HUDEP-2 (cell line): ENCODE measurements at regions not wholly inside any gene's neighbourhood (a gene's known extent, or its start where the extent isn't known, plus 50 kb on each side); places are given as distances from the start of the nearest gene placed in this dataset.

Experiments
- DNase-seq, 76 experiments: peaks; one replicate each; lab custom pipeline; 2025; ENCODE audit not compliant: unreplicated experiment in 76 of 76; lab: John Stamatoyannopoulos, UW

DNA sequence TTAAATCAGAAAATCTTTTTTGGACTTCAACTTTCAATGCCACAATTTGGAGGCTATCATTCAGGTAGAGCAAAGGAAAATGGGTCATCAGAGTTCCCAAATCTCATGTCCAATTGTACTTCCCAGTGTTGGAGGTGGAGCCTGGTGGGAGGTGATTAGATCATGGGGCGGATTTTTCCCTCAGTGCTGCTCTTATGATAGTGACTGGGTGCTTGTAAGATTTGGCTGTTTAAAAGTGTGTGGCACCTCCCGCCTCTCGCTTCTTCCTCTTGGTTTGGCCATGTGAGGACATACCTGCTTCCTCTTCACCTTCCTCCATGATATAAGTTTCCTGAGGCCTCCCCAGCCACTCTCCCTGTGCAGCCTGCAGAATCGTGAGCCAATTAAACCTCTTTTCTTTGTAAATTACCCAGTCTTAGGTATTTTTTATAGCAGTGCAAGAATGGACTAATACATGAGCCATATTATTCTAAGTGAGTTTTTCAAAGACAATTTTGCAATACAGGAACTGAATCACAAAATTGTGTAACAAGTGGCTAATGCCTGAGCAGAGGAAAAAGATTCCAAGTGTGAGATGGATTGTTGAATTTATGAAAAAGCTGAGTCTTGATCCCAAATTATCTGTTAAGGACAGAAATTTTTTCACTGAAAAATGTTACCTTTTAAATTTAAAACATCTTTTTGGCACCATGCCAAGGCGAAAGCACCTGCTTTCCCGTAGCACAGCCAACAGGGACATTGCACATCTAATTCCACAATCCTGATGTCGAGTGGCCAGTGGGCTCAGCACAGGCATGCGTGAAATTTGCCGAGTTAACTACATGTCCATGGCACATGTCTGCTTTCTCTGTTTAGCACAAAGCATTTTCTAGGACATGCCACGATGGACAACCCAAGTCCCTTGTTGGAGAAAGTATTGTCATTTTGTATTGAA lies 150.9 kb downstream of the COL6A3 start:
- DNase-seq, result no peak

DNA sequence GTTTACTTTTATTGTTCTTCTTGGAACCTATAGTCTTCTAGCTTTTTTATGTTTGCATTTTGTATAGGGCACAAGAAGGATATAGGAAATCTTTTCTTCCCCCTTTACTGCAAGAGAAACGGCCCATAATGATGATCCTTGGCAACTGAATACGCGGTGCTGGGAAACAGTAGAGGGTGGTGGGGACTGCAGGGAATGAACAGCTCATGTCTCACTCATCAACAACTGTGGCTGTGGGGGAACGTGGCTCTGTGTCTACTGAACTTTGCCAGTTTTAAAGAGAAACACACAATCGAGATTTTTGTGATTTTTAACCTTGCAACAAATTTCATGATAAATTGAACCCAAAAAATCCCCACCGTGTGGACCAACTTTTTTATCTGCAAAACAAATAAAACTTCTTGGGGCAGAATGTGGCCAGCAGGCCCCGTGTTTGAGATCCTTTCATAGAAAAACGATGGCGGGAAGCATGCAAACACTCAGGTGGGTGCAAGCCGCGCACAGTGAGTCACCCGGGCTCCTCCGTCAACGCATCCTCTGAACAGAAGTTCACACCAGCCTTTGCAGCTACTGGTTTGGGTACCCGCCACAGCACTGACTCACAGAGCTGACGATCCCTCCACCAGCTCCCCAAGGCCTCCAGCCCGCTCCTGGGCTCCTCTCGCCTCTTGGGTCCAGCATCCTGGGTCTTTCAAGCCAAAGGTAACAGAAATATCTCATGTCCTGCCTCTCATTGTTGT lies 149.3 kb downstream of the COL6A3 start:
- no peak for DNase-seq

DNA sequence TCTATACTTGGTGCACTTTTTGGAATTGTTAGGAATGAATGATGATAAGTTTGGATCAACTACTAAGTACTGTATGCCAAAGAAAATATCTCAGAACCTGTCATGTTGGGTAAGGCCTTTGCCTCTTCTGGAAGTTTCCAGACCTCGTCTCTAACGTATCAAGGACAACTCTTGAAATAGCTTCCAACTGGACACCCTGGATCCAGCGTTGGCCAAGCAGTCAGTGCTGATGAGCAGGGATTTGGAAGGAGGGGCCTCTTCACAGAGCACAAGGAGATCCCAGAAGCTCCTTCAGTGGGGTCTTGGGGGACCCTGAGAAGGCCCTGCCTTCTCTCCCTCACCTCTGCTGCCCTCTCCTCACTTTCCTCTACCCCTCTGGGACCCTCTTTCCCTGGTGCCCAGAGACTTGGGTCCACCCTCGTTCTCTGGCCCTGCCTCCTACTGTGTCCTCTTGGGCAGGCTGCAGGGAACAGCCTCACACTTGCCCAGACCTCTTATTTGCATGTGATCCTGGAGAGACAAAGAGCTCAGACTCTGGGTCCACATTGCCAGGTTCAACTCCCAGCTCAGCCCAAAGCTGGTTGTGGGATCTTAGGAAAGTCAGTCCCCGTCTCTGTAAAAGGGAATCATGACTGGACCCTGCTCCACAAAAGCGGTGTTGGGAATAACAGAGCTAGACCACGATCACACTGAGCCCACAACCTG lies 145.8 kb downstream of the COL6A3 start:
- no peak for DNase-seq

DNA sequence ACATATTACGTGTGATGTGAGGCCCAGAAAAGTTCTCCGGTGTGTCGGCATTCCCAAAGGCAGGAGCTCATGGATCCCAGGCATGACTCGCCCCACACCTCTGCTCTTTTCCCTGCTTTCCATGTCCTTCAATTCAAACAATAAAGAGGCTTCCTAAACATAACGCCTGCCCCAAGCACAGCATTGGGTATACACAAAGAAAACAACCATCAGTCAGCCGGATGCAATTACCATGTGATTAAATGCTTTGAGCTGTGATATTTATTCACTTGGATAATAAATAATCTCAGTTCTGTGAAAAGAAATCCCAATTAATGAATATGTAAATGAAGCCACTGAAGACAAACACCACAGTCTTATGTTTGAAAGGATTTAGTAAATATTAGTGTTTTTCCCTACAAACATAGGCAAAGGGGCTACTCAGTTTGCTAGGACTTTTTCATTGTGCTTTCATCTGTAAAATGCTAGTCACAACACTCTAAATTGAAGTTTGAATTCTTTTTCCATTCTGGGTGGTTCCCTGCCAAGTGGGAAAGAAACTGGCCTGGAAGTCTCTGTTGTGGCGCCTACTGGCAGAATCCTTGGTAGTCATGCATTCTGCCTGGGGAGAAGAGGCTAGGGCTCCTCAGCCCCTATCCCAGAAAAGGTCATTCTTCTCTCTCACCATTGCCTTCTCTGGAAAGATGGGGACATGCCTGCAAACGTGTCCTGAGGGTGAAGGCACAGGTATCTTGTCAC lies 144.7 kb downstream of the COL6A3 start:
- no peak for DNase-seq

DNA sequence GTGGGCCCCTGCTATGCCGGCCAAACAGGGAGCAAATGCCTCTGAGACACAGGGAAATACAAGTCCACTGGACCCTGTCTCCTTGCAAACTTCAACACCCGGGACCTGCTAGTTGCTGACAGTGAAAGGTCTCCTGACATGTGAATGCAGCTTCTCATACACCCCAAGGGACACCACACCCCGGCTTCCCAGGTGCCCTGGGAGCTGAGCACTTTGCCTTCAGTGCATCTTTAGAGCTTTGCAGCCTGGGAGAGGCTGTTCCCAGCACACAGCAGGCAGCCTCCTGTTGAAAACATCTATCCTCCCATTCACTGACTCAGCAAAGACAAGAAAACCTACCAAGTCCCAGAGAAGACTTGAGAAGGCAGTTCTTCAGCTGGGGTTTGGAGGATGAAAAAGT lies 143.4 kb downstream of the COL6A3 start:
- no peak for DNase-seq

DNA sequence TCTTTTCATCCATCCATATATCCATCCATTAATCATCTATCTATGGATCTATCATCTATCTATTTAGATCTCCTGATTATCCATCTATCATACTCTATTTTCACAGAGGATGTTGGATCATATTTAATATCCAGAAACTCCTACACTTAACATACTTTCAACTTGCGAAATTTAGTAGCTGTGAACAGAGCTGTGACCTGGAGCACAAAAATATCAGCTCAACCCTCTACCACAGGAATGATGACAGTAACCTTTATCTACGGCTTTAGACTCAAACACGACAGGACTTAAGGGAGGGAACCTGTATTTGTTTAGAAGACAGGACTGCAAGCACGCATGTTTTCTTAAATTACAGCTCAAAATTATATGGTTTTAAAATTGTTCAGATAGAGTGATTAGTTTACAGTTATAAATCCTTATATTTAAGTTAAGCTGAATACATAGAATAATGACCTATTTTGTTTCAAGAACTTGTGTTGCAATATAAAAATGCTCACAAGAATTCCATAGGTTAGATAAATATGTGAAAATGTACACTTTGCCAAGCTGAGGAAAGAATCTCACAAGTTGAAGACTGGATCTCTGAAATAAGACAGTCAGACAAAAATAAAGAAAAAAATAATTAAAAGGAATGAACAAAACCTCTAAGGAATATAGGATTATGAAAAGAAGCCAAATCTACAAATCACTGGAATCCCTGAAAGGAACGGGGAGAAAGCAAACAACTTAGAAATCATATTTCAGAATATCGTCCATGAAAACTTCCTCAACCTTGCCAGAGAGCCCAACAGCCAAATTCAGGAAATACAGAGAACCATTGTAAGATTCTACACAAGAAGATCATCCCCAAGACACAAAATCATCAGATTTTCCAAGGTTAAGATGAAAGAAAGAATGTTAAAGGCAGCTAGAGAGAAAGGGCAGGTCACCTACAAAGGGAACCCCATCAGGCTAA lies 142.0 kb downstream of the COL6A3 start:
- DNase-seq, result no peak
